Esophagus muscularis mucosa (tissue), 4 donors: ENCODE measurements at regions not wholly inside any gene's neighbourhood (a gene's known extent, or its start where the extent isn't known, plus 50 kb on each side); places are given as distances from the start of the nearest gene placed in this dataset.
"Not testable (repeated sequence)": the region's sequence is repeated elsewhere in the genome, so short reads cannot be mapped to it uniquely, and the experiment has no call there.

Experiments used
- EP300 ChIP-seq: sonication (generic); formaldehyde crosslinking; IDR thresholded peaks from one replicate; pipeline ENCODE4 v1.6.1; 2017; ENCODE audit warnings: antibody characterized with exemption
- POLR2AphosphoS5 ChIP-seq, 2 donors: sonication (generic); formaldehyde crosslinking; IDR thresholded peaks; one replicate each; pipeline ENCODE4 v1.6.1; 2017; ENCODE audit warnings: antibody characterized with exemption in 2 of 2
- TF ChIP-seq, protein P1 (sequence below), 3 experiments: fragments of 200-600 bp in 2 of 3; fragments of 450-650 bp in 1 of 3; sonication (generic) in 2 of 3; IDR thresholded peaks; one replicate each; pipeline ENCODE4 v1.5.1; 2017 to 2019; ENCODE audit warnings: antibody characterized with exemption in 3 of 3, mild to moderate bottlenecking in 2 of 3, moderate library complexity in 1 of 3

DNA sequence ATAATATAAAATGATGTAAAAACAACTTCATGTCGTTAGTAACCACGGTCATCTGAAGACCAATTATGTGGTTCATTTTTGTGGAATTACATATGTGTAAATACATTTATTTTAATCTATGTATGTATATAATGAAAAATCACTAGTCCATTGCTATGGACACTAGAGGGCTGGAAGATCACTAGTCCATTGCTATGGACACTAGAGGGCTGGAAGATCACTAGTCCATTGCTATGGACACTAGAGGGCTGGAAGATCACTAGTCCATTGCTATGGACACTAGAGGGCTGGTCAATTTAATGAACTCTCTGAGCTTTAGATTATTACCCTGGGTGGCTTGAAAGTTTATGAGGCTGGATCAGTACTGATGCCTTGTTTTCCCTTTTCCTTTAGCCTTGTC lies 474.5 kb downstream of the CD109 start:
- TF ChIP-seq, protein P1, sequence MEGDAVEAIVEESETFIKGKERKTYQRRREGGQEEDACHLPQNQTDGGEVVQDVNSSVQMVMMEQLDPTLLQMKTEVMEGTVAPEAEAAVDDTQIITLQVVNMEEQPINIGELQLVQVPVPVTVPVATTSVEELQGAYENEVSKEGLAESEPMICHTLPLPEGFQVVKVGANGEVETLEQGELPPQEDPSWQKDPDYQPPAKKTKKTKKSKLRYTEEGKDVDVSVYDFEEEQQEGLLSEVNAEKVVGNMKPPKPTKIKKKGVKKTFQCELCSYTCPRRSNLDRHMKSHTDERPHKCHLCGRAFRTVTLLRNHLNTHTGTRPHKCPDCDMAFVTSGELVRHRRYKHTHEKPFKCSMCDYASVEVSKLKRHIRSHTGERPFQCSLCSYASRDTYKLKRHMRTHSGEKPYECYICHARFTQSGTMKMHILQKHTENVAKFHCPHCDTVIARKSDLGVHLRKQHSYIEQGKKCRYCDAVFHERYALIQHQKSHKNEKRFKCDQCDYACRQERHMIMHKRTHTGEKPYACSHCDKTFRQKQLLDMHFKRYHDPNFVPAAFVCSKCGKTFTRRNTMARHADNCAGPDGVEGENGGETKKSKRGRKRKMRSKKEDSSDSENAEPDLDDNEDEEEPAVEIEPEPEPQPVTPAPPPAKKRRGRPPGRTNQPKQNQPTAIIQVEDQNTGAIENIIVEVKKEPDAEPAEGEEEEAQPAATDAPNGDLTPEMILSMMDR (IDR thresholded peaks at IDR 0.05): not testable (repeated sequence)
- not testable (repeated sequence) for TF ChIP-seq POLR2AphosphoS5 (IDR thresholded peaks at IDR 0.05); EP300
